AG09319 (cell line): ENCODE measurements at regions not wholly inside any gene's neighbourhood (a gene's known extent, or its start where the extent isn't known, plus 50 kb on each side); places are given as distances from the start of the nearest gene placed in this dataset.

Experiments used
- DNase-seq: peaks from one replicate; pipeline ENCODE4 v3.0.0-alpha.2; 2010; ENCODE audit warnings: low read depth; ENCODE audit errors: extremely low read depth
- TF ChIP-seq, protein P1 (sequence below): IDR thresholded peaks from 2 replicates; pipeline ENCODE4 v1.5.1; 2011; ENCODE audit warnings: low read depth, mild to moderate bottlenecking, inconsistent platforms, low read length, moderate library complexity

DNA sequence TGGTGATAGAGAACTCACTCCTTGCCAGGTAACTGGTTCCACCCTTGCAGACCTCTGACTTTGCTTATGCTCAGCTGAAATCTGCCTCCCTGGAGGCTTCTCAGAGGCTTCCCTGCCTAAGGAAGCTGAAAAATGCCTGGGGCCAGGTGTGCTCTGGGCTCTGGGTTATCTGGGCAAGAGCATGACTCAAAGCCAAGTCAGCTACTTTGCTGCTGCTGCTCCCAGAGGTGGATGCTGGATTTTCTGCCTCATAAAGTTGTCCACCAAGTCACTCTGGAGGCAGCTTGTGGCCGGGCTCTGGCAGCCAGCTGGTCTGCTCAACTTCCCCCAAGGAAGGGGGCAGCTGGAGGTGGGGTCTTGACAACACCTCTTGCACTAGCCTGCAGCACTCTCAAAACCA is 132.7 kb downstream of the PJA1 start:
- DNase-seq: no peak
- TF ChIP-seq, protein P1, sequence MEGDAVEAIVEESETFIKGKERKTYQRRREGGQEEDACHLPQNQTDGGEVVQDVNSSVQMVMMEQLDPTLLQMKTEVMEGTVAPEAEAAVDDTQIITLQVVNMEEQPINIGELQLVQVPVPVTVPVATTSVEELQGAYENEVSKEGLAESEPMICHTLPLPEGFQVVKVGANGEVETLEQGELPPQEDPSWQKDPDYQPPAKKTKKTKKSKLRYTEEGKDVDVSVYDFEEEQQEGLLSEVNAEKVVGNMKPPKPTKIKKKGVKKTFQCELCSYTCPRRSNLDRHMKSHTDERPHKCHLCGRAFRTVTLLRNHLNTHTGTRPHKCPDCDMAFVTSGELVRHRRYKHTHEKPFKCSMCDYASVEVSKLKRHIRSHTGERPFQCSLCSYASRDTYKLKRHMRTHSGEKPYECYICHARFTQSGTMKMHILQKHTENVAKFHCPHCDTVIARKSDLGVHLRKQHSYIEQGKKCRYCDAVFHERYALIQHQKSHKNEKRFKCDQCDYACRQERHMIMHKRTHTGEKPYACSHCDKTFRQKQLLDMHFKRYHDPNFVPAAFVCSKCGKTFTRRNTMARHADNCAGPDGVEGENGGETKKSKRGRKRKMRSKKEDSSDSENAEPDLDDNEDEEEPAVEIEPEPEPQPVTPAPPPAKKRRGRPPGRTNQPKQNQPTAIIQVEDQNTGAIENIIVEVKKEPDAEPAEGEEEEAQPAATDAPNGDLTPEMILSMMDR: no peak

DNA sequence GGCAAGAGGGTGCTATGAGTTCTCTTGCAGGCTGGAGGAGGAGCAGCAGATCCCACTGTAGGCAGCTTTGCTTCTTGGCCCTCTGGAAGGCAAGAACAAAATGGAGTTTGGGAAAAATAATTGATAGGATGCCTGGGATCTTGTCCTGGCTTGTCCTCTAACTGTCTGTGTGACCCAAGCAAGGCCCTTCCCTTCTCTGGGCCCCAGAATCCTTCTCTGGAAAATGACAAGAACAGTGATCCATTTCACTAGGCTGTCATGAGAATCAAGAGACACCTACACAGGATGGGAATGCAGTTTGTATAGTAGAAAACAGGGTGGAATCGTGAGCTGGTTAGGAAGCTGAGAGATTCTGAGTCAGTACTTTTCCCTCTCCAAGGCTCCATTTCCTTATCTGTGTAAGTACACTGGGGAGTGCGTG is 133.3 kb downstream of the PJA1 start:
- TF ChIP-seq, protein P1: no peak
- no peak for DNase-seq

DNA sequence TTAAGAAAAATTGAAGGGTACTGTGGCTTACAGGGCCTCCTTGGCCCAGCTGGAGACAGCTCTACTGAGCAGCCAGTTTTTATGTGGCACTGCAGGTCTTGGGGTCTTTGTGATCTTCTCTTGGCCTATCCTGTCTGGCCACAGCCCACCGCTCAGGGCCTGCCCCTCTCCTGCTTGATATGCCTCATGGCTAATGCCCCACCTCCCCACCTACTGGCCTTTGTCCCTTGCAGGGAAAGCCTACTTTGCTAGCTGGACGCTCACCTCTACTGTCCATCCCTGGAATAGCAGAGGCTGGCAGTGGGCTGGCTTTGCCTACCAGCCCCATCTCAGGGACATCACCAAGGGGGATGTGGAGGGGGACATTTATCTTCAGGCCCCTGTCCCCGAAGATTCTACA is 134.1 kb downstream of the PJA1 start:
- DNase-seq: no peak
- TF ChIP-seq, protein P1: peak; percentile 27

DNA sequence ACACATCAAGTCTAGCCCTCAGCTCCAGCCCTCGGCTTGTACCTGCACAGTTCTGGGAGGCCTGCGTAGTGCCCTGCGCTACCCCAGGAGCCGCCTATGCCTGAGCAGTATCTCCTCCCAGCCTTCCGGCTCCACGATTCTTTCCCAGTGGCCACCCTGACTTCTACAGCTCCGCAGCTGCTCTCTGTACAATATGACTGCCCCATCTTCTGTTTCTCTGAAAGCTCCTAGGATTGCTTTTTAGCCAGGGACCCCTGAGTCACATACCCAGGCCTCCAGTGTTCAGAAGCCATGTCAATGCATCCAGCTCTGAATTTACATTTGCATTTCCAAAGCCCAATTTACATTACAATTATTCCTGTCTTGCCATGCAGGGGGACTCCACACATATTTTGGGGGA is 135.5 kb downstream of the PJA1 start:
- no peak for DNase-seq
- TF ChIP-seq, protein P1: no peak

DNA sequence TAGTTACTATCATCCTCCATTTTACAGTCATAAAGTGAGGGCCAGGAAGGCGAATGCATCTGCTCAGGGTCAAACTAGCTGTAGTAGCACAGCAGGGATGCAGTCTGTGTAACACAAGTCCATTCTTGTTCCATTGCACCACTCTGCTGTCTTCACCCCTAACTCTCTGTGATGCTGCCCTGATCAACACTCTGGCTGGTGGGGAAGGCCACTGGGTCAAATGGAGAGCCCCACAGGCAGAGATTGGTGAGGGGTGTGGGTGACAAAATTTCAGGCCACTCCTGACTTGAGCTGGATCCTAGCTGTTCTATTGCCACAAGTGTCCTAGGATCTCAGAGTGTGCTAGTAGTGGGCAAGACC is 136.5 kb downstream of the PJA1 start:
- DNase-seq: no peak
- TF ChIP-seq, protein P1: no peak

DNA sequence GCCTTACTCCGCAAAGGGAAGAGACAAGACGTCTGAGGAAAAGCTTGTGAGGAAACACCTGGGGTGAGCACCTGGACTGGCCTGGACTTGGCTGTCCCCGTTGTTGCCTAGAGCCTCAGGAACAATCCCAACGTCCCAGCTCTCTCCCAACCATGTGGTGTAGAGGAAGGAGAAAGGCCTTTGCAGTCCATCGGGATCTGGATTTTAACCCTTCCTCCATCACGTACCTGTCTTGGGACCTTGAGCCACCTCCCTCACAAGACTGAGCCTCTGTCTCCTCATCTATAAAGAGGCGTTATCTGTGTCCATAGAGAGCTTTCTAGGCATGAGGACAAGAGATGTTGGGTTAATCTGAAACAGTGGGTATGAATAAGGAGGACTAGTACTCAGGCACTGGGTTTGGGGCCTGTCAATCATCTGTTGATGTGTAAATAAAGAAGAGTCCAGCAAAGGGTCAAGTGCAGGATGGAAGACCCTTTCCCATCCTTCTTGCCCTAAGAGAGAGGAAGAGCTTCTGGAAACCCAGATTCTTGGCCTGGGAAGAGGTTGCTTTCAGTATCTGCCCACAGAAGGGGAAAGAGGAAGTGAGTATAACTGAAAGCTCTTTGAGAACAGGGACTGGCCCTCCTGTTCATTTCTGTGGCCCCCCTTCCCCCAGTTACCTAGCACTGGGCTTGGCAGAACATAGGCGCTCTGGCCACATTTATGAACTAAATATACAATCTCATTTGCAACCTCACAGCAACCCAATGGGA is 137.1 kb downstream of the PJA1 start:
- TF ChIP-seq, protein P1: no peak
- no peak for DNase-seq

DNA sequence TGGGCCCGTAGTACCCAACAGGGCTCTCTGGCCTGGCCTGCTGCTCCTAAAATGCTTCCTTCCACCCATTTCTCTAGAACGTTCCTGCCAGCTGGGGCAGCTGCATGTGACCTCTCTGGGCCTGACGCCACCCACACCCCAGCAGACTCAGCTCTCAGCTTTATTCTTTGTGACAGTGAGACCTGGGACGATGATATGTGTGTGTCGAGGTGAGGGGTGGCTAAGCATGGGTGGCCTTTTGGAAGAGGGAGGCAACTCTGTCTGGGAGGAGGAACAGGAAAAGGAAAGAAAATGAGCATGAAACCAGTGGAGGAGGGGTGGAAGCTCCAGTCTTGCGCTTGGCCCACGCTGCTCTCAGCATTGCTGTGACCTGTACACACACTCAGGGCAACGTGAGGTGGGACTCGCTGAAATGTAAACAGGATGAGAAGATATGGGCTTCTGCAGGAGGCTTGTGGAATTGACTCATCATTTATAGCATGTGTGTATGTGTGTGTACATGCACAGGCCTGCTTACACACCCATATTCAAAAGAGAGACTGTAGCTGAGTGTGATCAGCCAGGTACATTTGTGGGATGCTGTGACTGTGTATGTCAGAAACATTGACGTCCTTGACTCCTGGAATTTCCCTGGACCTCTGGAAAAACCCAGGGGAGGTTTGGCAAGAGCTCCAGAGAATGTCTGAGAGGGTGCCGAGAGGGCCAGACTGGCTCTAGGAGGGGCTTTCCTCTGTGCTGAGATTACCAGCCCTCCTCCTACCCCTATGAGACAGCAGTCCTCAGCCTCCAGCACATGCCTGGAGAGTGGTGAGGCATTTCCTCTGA is 137.9 kb downstream of the PJA1 start:
- DNase-seq: no peak
- TF ChIP-seq, protein P1: no peak
